ENCODE measurements at regions not wholly inside any gene's neighbourhood (a gene's known extent, or its start where the extent isn't known, plus 50 kb on each side); places are given as distances from the start of the nearest gene placed in this dataset.

DNA sequence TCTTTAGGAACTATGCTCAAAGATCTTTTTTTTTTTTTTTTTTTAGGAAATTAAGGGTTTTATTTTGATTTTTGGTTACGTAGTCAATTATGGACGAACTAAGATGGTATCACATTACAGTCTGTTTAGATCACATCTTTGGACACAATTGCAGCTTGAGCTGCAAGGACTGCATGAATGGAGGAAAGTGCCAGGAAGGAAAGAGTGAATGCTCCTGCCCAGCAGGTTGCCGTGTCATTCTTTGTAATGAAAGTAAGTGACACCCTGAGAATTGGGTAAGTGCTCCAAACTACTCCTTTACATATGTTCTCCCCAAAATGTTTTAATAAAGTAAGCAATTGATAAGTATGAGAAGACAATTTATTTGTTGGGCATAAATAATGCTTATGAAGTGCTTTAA, 716.5 kb upstream of the GOLIM4 start:
- no peak overlapping the region for H2AFZ ChIP-seq
- H3K27me3 ChIP-seq, result no peaks in the 10 kb centered on the region
- no peak overlapping the region for H3K27ac ChIP-seq
- no peaks in the 10 kb centered on the region for H3K4me1 ChIP-seq (ENCODE audit: insufficient read depth)
- no peak overlapping the region for H3K4me2 ChIP-seq
- H3K36me3 ChIP-seq (replicated peaks; ENCODE audit: insufficient read depth, low read depth), result no peaks in the 10 kb centered on the region
- 42% methylated on average over 3 of the region's 3 CpGs for WGBS (ENCODE audit: low lambda C conversion rate, missing lambda C conversion rate)
- DNase-seq (ENCODE audit: low spot score), result no peak
- H3K79me2 ChIP-seq, result no peaks in the 10 kb centered on the region
- TF ChIP-seq EZH2phosphoT487 (IDR thresholded peaks at IDR 0.05; ENCODE audit: low read depth, severe bottlenecking, unreplicated experiment) (no peak), EZH2 (IDR thresholded peaks at IDR 0.05; ENCODE audit: borderline replicate concordance) (no peak)
- TF ChIP-seq, protein P1, sequence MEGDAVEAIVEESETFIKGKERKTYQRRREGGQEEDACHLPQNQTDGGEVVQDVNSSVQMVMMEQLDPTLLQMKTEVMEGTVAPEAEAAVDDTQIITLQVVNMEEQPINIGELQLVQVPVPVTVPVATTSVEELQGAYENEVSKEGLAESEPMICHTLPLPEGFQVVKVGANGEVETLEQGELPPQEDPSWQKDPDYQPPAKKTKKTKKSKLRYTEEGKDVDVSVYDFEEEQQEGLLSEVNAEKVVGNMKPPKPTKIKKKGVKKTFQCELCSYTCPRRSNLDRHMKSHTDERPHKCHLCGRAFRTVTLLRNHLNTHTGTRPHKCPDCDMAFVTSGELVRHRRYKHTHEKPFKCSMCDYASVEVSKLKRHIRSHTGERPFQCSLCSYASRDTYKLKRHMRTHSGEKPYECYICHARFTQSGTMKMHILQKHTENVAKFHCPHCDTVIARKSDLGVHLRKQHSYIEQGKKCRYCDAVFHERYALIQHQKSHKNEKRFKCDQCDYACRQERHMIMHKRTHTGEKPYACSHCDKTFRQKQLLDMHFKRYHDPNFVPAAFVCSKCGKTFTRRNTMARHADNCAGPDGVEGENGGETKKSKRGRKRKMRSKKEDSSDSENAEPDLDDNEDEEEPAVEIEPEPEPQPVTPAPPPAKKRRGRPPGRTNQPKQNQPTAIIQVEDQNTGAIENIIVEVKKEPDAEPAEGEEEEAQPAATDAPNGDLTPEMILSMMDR (IDR thresholded peaks at IDR 0.05; ENCODE audit: poor library complexity), result no peak
- H3K9me2 ChIP-seq (replicated peaks; ENCODE audit: insufficient read depth), result no peaks in the 10 kb centered on the region
- no peaks in the 10 kb centered on the region for H3K9me3 ChIP-seq (ENCODE audit: low read depth)
- no peaks in the 10 kb centered on the region for H4K20me1 ChIP-seq (ENCODE audit: insufficient read depth, poor library complexity, severe bottlenecking)
- no peak overlapping the region for H3K4me3 ChIP-seq

DNA sequence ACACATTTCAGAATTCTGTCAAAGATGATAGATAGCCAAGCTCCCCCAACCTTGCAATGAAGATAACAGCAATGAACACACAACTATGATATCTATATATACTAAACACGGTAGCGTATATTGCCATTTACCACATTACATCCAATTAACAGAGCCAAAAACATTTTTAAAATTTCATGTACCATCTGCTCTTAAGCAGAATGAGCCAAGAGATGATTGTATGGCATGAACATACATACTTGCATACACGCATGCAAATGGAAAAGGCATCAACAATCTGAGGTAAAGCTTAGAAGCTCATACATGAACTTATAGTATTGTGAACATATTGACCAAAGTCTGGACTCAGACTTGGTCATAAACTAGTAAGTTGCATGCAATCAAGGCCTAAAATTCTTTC, 712.9 kb upstream of the GOLIM4 start:
- 95% methylated on average over 3 of the region's 3 CpGs for WGBS (ENCODE audit: low lambda C conversion rate, missing lambda C conversion rate)
- H3K4me1 ChIP-seq (ENCODE audit: insufficient read depth), result peaks cover 7% of the 10 kb centered on the region
- no peak overlapping the region for H3K4me3 ChIP-seq
- no peaks in the 10 kb centered on the region for H3K9me3 ChIP-seq (ENCODE audit: low read depth)
- H3K79me2 ChIP-seq, result no peaks in the 10 kb centered on the region
- no peaks in the 10 kb centered on the region for H4K20me1 ChIP-seq (ENCODE audit: insufficient read depth, poor library complexity, severe bottlenecking)
- no peaks in the 10 kb centered on the region for H3K9me2 ChIP-seq (replicated peaks; ENCODE audit: insufficient read depth)
- no peaks in the 10 kb centered on the region for H3K36me3 ChIP-seq (replicated peaks; ENCODE audit: insufficient read depth, low read depth)
- DNase-seq (ENCODE audit: low spot score), result no peak
- no peak overlapping the region for H2AFZ ChIP-seq
- H3K4me2 ChIP-seq, result no peak overlapping the region
- H3K27ac ChIP-seq, result no peak overlapping the region
- TF ChIP-seq EZH2phosphoT487 (IDR thresholded peaks at IDR 0.05; ENCODE audit: low read depth, severe bottlenecking, unreplicated experiment) (no peak), EZH2 (IDR thresholded peaks at IDR 0.05; ENCODE audit: borderline replicate concordance) (no peak)
- TF ChIP-seq, protein P1 (IDR thresholded peaks at IDR 0.05; ENCODE audit: poor library complexity), result no peak
- H3K27me3 ChIP-seq, result no peaks in the 10 kb centered on the region

DNA sequence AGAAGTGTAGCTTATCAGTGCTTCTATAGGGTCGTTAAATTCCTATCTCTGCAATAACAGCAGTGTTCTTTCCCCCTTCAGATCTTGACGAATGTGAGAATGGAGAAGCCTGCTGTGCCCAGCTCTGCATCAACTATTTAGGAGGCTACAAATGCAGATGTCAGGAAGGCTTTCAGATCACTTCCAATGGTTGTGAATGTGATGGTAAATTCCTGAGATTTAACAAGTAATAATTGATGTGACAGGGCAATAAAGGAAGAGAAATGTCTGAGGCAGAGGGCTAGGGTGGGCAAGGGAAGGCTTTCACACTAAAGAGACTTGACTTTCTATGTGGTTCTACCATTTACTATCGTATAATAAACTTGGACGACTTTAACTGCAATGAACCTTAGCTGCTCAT, 711.7 kb upstream of the GOLIM4 start:
- Histone ChIP-seq H3K4me2 (peak overlapping the region; percentile 2), H3K79me2 (no peaks in the 10 kb centered on the region), H2AFZ (no peak overlapping the region), H3K9me3 (ENCODE audit: low read depth) (no peaks in the 10 kb centered on the region), H3K36me3 (replicated peaks; ENCODE audit: insufficient read depth, low read depth) (no peaks in the 10 kb centered on the region), H3K4me3 (no peak overlapping the region), H3K4me1 (ENCODE audit: insufficient read depth) (peaks cover 7% of the 10 kb centered on the region), H3K9me2 (replicated peaks; ENCODE audit: insufficient read depth) (no peaks in the 10 kb centered on the region), H3K27ac (no peak overlapping the region), H3K27me3 (no peaks in the 10 kb centered on the region), H4K20me1 (ENCODE audit: insufficient read depth, poor library complexity, severe bottlenecking) (no peaks in the 10 kb centered on the region)
- TF ChIP-seq EZH2 (IDR thresholded peaks at IDR 0.05; ENCODE audit: borderline replicate concordance), result no peak
- no peak for TF ChIP-seq EZH2phosphoT487 (IDR thresholded peaks at IDR 0.05; ENCODE audit: low read depth, severe bottlenecking, unreplicated experiment)
- TF ChIP-seq, protein P1 (IDR thresholded peaks at IDR 0.05; ENCODE audit: poor library complexity), result no peak
- WGBS (ENCODE audit: low lambda C conversion rate, missing lambda C conversion rate), result 31% methylated on average over 4 of the region's 4 CpGs
- no peak for DNase-seq (ENCODE audit: low spot score)

DNA sequence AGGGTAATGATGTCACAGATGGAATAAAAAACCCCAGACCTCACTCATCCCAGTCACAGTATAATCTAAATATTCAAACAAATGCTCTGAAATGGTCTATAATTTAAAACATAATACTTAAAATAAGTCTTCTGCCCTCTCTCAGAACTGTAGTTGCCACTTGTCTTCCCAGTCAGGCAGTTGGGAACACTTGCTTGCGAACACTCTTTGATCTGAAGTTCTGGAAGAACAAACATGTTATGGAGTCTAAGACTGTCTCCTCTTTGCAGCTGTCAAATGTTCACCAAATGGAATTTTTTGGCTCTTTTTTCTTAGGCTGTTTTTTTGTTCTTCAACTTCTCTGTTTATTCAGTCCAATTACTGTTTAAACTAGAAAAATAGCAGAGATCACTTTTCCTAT, 711.1 kb upstream of the GOLIM4 start:
- peak overlapping the region; percentile 2 for H3K4me2 ChIP-seq
- 44% methylated on average over 1 of the region's 1 CpG for WGBS (ENCODE audit: low lambda C conversion rate, missing lambda C conversion rate)

More for the DNA sequence above, 711.1 kb upstream of the GOLIM4 start:
- TF ChIP-seq EZH2 (IDR thresholded peaks at IDR 0.05; ENCODE audit: borderline replicate concordance), result no peak
- no peak for TF ChIP-seq EZH2phosphoT487 (IDR thresholded peaks at IDR 0.05; ENCODE audit: low read depth, severe bottlenecking, unreplicated experiment)
- TF ChIP-seq, protein P1 (IDR thresholded peaks at IDR 0.05; ENCODE audit: poor library complexity), result no peak
- no peak overlapping the region for H2AFZ ChIP-seq
- H4K20me1 ChIP-seq (ENCODE audit: insufficient read depth, poor library complexity, severe bottlenecking), result no peaks in the 10 kb centered on the region
- peaks cover 7% of the 10 kb centered on the region for H3K4me1 ChIP-seq (ENCODE audit: insufficient read depth)
- DNase-seq (ENCODE audit: low spot score), result no peak
- H3K36me3 ChIP-seq (replicated peaks; ENCODE audit: insufficient read depth, low read depth), result no peaks in the 10 kb centered on the region
- no peak overlapping the region for H3K27ac ChIP-seq
- no peaks in the 10 kb centered on the region for H3K27me3 ChIP-seq
- H3K4me3 ChIP-seq, result no peak overlapping the region
- no peaks in the 10 kb centered on the region for H3K9me2 ChIP-seq (replicated peaks; ENCODE audit: insufficient read depth)
- no peaks in the 10 kb centered on the region for H3K79me2 ChIP-seq
- no peaks in the 10 kb centered on the region for H3K9me3 ChIP-seq (ENCODE audit: low read depth)
